GM21529 (cell line): ENCODE measurements at regions not wholly inside any gene's neighbourhood (a gene's known extent, or its start where the extent isn't known, plus 50 kb on each side); places are given as distances from the start of the nearest gene placed in this dataset.

Source experiments
- ATAC-seq: cut with Tn5 transposase; IDR thresholded peaks from one replicate; pipeline ENCODE4 v1.9.1; 2021; ENCODE audit not compliant: unreplicated experiment

- no peak for ATAC-seq
Observed at GRCh38 chr15:97730315-97730714, 230.2 kb upstream of the ARRDC4 start.

- no peak for ATAC-seq
Observed at GRCh38 chr15:97731859-97732258, 228.6 kb upstream of the ARRDC4 start.

GRCh38 chr15:97733373-97733772, 227.1 kb upstream of the ARRDC4 start:
- no peak for ATAC-seq

- ATAC-seq = no peak
Observed at GRCh38 chr15:97736748-97737147, 223.8 kb upstream of the ARRDC4 start.

GRCh38 chr15:97745481-97746071, 214.9 kb upstream of the ARRDC4 start:
- peak; percentile 96 for ATAC-seq

- ATAC-seq = no peak
Observed at GRCh38 chr15:97747342-97747741, 213.2 kb upstream of the ARRDC4 start.

- ATAC-seq = no peak
Observed at GRCh38 chr15:97748576-97748975, 211.9 kb upstream of the ARRDC4 start.

GRCh38 chr15:97750060-97750459, 210.4 kb upstream of the ARRDC4 start:
- ATAC-seq = no peak

GRCh38 chr15:97755726-97756125, 204.8 kb upstream of the ARRDC4 start:
- no peak for ATAC-seq

GRCh38 chr15:97759363-97759762, 201.1 kb upstream of the ARRDC4 start:
- ATAC-seq = no peak

GRCh38 chr15:97761110-97761509, 199.4 kb upstream of the ARRDC4 start:
- ATAC-seq = no peak

- ATAC-seq = no peak
Observed at GRCh38 chr15:97783240-97783639, 177.3 kb upstream of the ARRDC4 start.

GRCh38 chr15:97786741-97787140, 173.8 kb upstream of the ARRDC4 start:
- no peak for ATAC-seq

GRCh38 chr15:97790180-97790579, 170.3 kb upstream of the ARRDC4 start:
- no peak for ATAC-seq

GRCh38 chr15:97791824-97792792, 168.4 kb upstream of the ARRDC4 start:
- ATAC-seq = no peak

- ATAC-seq = no peak
Observed at GRCh38 chr15:97804950-97805349, 155.6 kb upstream of the ARRDC4 start.

GRCh38 chr15:97806766-97807165, 153.7 kb upstream of the ARRDC4 start:
- ATAC-seq = no peak

- no peak for ATAC-seq
Observed at GRCh38 chr15:97815835-97816234, 144.7 kb upstream of the ARRDC4 start.

GRCh38 chr15:97817276-97817890, 143.1 kb upstream of the ARRDC4 start:
- ATAC-seq = no peak

- no peak for ATAC-seq
Observed at GRCh38 chr15:97836003-97836402, 124.5 kb upstream of the ARRDC4 start.

GRCh38 chr15:97837896-97838295, 122.6 kb upstream of the ARRDC4 start:
- ATAC-seq = no peak
